Activated CD8-positive, alpha-beta T cell treated with anti-CD3 and anti-CD28 coated beads for 36 hours (primary cell): ENCODE measurements at regions not wholly inside any gene's neighbourhood (a gene's known extent, or its start where the extent isn't known, plus 50 kb on each side); places are given as distances from the start of the nearest gene placed in this dataset.
"Not testable (repeated sequence)": the region's sequence is repeated elsewhere in the genome, so short reads cannot be mapped to it uniquely, and the experiment has no call there.

ENCODE experiments used
- ATAC-seq: fragments of 200-7000 bp; cut with Tn5 transposase; one replicate; pipeline ENCODE4 v1.10.0; 2021; ENCODE audit warnings: mild to moderate bottlenecking, moderate library complexity
- CTCF ChIA-PET: fragments of 350-600 bp; sonication (Branson Sonifier 250); formaldehyde crosslinking; loops from one replicate; lab custom pipeline; 2021; ENCODE audit warnings: antibody characterized with exemption; lab: Charles Lee
- POLR2A ChIA-PET: fragments of 350-600 bp; sonication (Branson Sonifier 250); formaldehyde crosslinking; loops from one replicate; lab custom pipeline; 2021; ENCODE audit warnings: antibody characterized with exemption; lab: Charles Lee
- DNase-seq: peaks from one replicate; pipeline ENCODE4 v3.0.0-alpha.2; 2020
- H3K27ac Mint-ChIP-seq: one replicate; pipeline ENCODE4 v1.8.0; 2021; ENCODE audit warnings: mild to moderate bottlenecking, mixed read lengths
- H3K27me3 Mint-ChIP-seq: one replicate; pipeline ENCODE4 v1.8.0; 2021; ENCODE audit warnings: mixed read lengths
- H3K36me3 Mint-ChIP-seq: one replicate; pipeline ENCODE4 v1.8.0; 2021; ENCODE audit warnings: low read depth, mixed read lengths
- H3K4me1 Mint-ChIP-seq: one replicate; pipeline ENCODE4 v1.8.0; 2021; ENCODE audit warnings: low read depth, mixed read lengths
- H3K4me3 Mint-ChIP-seq: one replicate; pipeline ENCODE4 v1.8.0; 2021; ENCODE audit warnings: mild to moderate bottlenecking, moderate library complexity, mixed read lengths
- H3K9me3 Mint-ChIP-seq: one replicate; pipeline ENCODE4 v1.8.0; 2021; ENCODE audit warnings: mixed read lengths
- intact Hi-C: fragments of 100-400 bp; cut with micrococcal nuclease; formaldehyde crosslinking; loops from one replicate; pipeline ENCODE4 v1.10.0; 2022
- TF ChIP-seq, protein P1 (sequence below): fragments of 200-600 bp; IDR thresholded peaks from one replicate; pipeline ENCODE4 v1.8.0; 2022; ENCODE audit warnings: antibody characterized with exemption, mild to moderate bottlenecking

- ChIA-PET POLR2A (no interaction called here), CTCF (interaction anchor here (0.8 kb wide), 1 partner anchor 71 kb away, joined by 3 read pairs; no protein-coding TSS in a partner anchor)
- no peak overlapping the region for H3K27ac Mint-ChIP-seq
- DNase-seq (no peak), ATAC-seq (no peak)
- no peaks in the 10 kb centered on the region for H3K36me3 Mint-ChIP-seq
- intact Hi-C loops, result no loop called here
- TF ChIP-seq, protein P1, sequence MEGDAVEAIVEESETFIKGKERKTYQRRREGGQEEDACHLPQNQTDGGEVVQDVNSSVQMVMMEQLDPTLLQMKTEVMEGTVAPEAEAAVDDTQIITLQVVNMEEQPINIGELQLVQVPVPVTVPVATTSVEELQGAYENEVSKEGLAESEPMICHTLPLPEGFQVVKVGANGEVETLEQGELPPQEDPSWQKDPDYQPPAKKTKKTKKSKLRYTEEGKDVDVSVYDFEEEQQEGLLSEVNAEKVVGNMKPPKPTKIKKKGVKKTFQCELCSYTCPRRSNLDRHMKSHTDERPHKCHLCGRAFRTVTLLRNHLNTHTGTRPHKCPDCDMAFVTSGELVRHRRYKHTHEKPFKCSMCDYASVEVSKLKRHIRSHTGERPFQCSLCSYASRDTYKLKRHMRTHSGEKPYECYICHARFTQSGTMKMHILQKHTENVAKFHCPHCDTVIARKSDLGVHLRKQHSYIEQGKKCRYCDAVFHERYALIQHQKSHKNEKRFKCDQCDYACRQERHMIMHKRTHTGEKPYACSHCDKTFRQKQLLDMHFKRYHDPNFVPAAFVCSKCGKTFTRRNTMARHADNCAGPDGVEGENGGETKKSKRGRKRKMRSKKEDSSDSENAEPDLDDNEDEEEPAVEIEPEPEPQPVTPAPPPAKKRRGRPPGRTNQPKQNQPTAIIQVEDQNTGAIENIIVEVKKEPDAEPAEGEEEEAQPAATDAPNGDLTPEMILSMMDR, result no peak
- H3K9me3 Mint-ChIP-seq, result no peaks in the 10 kb centered on the region
- H3K27me3 Mint-ChIP-seq, result peaks cover 8% of the 10 kb centered on the region
- H3K4me3 Mint-ChIP-seq, result no peak overlapping the region
- no peaks in the 10 kb centered on the region for H3K4me1 Mint-ChIP-seq
Observed at GRCh38 chr4:165563851-165564250, 185.0 kb downstream of the CPE start.

GRCh38 chr4:165569031-165569430 is 190.2 kb downstream of the CPE start:
- TF ChIP-seq, protein P1, result no peak
- DNase-seq (no peak), ATAC-seq (no peak)
- no peaks in the 10 kb centered on the region for H3K9me3 Mint-ChIP-seq
- no peaks in the 10 kb centered on the region for H3K36me3 Mint-ChIP-seq
- H3K27me3 Mint-ChIP-seq, result peaks cover 5% of the 10 kb centered on the region
- intact Hi-C loops, result no loop called here
- CTCF ChIA-PET, result no interaction called here
- no peak overlapping the region for H3K27ac Mint-ChIP-seq
- H3K4me3 Mint-ChIP-seq, result no peak overlapping the region
- no peaks in the 10 kb centered on the region for H3K4me1 Mint-ChIP-seq
- POLR2A ChIA-PET, result no interaction called here

- H3K27me3 Mint-ChIP-seq, CTCF ChIA-PET, H3K9me3 Mint-ChIP-seq, H3K27ac Mint-ChIP-seq, H3K4me3 Mint-ChIP-seq, intact Hi-C loops, DNase-seq, H3K4me1 Mint-ChIP-seq, ATAC-seq, H3K36me3 Mint-ChIP-seq: not testable (repeated sequence)
- POLR2A ChIA-PET, result interaction anchor here (0.6 kb wide), 1 partner anchor 472 kb away, joined by 3 read pairs; no protein-coding TSS in a partner anchor
Observed at GRCh38 chr4:165571476-165571875, 192.7 kb downstream of the CPE start.

DNA sequence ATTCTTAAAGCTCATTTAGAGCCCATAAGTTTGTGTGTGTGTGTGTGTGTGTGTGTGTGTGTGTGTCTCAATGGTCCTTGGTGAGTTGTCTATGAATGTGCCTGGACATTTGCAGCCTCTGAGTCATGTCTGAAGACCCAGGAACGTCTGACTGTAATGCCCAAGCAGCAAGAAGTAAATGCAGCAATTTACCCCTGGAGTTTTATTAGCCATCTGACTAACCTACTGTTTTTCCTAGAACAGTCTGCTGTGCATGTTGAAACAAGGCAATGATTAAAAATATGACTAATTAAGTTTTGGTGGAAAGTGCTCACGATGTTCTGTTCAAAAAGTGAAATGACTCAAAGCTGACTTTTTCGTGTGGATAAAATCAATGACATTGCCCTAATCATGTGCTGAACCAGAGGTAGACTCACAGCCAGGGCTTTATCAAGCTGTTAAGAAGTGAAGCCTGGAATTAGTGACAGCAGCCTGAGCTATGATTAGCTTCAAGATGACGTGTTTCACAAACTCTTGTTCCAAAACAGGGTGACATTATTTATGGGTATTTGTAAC is 201.6 kb downstream of the CPE start:
- ChIA-PET CTCF (no interaction called here), POLR2A (no interaction called here)
- Mint-ChIP-seq H3K9me3 (no peaks in the 10 kb centered on the region), H3K4me3 (no peak overlapping the region), H3K27ac (no peak overlapping the region), H3K4me1 (no peaks in the 10 kb centered on the region), H3K27me3 (no peaks in the 10 kb centered on the region), H3K36me3 (no peaks in the 10 kb centered on the region)
- ATAC-seq, result no peak
- TF ChIP-seq, protein P1, result no peak
- intact Hi-C loops, result no loop called here
- DNase-seq, result no peak

DNA sequence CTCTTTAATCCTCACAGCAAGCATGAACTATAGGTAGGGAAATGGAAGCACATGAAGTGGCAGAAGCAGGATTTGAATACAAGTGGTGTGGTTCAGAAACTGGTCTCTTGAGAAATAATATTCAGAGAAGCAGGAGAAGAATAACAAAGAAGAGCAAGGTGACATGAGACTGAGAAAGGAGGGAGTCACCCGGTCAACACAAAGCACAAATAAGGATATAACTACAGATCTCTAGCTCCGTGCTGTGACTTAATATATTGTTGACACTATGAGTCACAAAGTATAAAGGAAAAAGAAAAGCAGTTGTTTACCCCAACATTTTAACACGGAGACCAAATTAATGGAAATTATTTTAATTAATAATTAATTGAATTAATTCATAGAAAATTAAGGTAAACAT is 204.5 kb downstream of the CPE start:
- ATAC-seq, result no peak
- Mint-ChIP-seq H3K4me3 (no peak overlapping the region), H3K36me3 (no peaks in the 10 kb centered on the region), H3K4me1 (no peaks in the 10 kb centered on the region), H3K27ac (no peak overlapping the region), H3K27me3 (no peaks in the 10 kb centered on the region), H3K9me3 (no peaks in the 10 kb centered on the region)
- POLR2A ChIA-PET, result no interaction called here
- DNase-seq, result no peak
- intact Hi-C loops, result no loop called here
- TF ChIP-seq, protein P1, result no peak
- CTCF ChIA-PET, result no interaction called here
